Fibroblast of mammary gland (primary cell): ENCODE measurements at regions not wholly inside any gene's neighbourhood (a gene's known extent, or its start where the extent isn't known, plus 50 kb on each side); places are given as distances from the start of the nearest gene placed in this dataset.

Experiments
- DNase-seq: peaks from one replicate; pipeline ENCODE4 v3.0.0-alpha.2; 2010; ENCODE audit warnings: low read depth
- H3K4me3 ChIP-seq: 2 replicates; pipeline ENCODE4 v1.5.1; 2011; ENCODE audit warnings: low read depth, mild to moderate bottlenecking, low read length, moderate library complexity; ENCODE audit not compliant: control insufficient read depth
- CTCF ChIP-seq: conservative IDR thresholded peaks from 2 replicates; pipeline ENCODE4 v1.5.1; 2011; ENCODE audit warnings: low read depth, low read length, inconsistent platforms; ENCODE audit not compliant: control insufficient read depth, insufficient read depth

- no peak for TF ChIP-seq CTCF
- DNase-seq: peak; percentile 76
- H3K4me3 ChIP-seq: no peak overlapping the region
These were observed 263.9 kb upstream of the TMTC1 start for GRCh38 chr12:30047516-30048254.

- TF ChIP-seq CTCF: no peak
- no peak for DNase-seq
- no peak overlapping the region for H3K4me3 ChIP-seq
These were observed 262.6 kb upstream of the TMTC1 start for GRCh38 chr12:30046376-30046775.

- no peak for TF ChIP-seq CTCF
- DNase-seq: no peak
- no peak overlapping the region for H3K4me3 ChIP-seq
These were observed 261.4 kb upstream of the TMTC1 start for GRCh38 chr12:30045171-30045570.

GRCh38 chr12:30044206-30044605 lies 260.5 kb upstream of the TMTC1 start:
- no peak for DNase-seq
- no peak overlapping the region for H3K4me3 ChIP-seq
- no peak for TF ChIP-seq CTCF

- no peak overlapping the region for H3K4me3 ChIP-seq
- DNase-seq: peak; percentile 42
- no peak for TF ChIP-seq CTCF
These were observed 259.6 kb upstream of the TMTC1 start for GRCh38 chr12:30043151-30043847.

GRCh38 chr12:30041096-30041495 lies 257.4 kb upstream of the TMTC1 start:
- no peak for DNase-seq
- no peak for TF ChIP-seq CTCF

More at GRCh38 chr12:30041096-30041495, 257.4 kb upstream of the TMTC1 start:
- no peak overlapping the region for H3K4me3 ChIP-seq
